Muscle of back (tissue), 3 donors: ENCODE measurements at regions not wholly inside any gene's neighbourhood (a gene's known extent, or its start where the extent isn't known, plus 50 kb on each side); places are given as distances from the start of the nearest gene placed in this dataset.
A peak's percentile ranks its signal among the peaks of the same experiment; 100 is the strongest.

ENCODE experiments used
- DNase-seq, 3 donors: peaks; one replicate each; pipeline versions ENCODE4 v3.0.0 to v3.0.0-alpha.2; 2013

DNA sequence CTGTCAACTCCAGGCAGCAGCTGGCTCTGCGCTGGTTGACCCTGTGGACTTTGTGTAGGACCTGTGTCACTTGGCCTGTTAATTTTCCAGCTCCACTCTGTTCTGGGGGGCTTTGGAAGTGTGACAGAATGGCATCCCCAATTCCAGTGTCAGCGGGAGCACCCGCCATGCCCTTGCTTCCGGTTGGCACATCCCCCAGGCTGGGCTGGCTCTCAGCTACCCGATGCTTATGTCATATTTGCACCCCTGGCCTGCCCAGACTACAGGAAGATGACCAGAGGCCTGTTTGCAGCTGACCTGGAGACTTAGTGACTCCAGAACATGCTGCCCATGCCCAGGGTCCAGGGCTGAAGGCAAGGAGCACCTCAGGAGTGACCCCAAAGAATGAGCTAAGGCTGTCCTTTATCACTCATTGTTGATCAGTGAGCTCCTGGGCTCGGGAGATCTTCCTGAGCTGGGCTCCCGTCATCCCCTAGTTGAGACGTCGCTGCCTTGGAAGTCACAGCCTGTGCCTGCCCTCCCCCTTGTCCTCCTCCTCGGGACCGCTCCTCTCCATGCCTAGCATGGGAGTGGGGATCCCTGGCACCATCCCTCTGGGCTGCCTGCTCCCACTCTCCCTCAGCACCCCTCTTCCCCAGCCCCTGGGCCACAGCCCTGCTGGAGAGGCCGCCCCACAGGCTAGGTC, 163.4 kb upstream of the RTL1 start:
- DNase-seq: no peak

DNA sequence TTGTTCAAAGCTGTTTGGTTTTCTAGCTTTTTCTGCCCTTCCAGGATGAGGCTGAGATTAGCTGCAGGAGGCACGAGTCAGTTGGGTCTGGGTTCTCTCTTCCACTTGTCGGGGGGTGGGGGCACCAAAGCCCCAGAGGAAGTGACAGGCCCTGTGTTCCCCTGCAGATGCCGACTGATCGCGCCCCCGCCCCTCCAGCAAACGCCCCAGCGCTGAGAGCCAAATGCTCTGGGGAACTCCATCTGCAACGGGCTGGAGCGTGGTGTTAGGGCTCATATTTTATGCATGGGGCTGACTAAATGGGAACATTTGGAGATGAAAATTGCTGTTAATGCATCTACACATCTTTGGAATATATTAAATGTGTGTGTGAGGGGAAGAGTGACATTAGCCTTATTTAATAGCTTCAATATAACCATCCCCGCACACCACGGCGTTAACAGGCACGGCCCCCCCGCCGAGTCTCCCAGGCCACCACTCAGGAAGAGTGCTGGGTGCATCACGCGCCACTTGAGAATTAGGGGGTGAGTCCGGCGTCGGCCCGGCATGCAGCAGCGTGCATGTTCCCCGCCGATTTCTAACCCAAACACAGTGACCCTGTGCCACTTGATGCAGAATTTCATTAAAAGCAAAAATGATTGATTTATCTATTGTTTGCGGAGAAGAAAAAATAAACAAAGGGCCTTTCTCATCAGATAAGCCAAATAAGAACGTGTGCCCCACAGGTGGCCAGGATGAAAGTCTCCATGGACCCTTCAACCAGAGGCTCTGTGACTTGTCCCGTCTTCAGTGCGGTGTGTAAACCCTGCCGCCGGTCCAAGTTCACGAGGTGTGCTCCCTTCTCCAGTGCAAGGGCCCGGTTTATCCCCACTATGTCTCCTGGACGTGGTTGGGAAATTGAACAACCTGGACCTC, 165.0 kb upstream of the RTL1 start:
- DNase-seq: no peak

DNA sequence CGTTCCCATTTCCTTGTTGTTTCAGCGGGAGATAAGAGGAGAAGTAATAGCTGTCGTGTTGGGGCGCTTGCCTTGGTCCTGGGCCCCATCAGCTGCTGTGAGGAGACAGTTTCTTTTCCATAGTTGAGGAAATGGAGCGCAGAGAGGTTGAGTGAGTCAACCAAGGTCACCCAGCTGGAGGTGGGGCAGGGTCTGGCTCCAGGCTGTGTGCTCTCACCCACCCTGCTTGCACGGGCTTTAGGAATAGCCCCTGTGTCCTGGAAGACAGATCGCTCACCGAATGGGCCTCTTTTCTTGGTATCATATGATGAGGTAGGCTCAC, 165.7 kb upstream of the RTL1 start:
- DNase-seq: peak in 1 of 3 donors; percentile 4

DNA sequence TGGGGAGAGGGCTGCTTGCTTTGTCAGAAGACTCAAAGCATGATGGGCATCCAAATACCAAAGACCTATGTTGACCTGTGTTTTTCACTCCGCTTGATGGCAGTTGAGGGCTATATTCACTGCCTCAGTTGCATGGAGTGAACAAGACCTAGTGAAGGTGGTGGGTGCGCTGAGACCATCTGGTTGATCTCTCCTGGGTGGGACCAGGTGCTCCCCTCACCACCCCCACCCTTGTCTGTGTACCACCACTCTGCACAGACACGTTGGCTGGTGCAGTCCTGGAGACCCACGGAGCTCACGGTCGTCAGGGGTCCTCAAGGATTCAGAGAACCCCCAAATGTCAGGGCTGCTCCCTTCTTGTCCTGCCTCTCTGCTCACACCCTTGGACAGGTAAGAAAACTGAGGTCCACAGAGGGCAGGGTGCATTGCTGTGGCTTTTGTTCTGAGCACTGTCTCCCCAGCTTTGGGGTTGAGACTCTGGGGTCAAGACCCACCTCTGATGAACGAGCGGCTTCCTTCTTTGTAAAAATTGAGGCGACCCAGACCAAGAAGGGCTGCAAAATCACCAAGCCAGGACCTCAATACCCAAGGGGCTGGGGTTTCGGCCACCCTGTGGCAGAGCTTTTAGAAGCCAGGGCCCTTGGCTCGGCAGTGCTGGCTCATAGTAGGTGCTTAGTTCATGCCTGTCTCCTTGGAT, 166.3 kb upstream of the RTL1 start:
- peak in 1 of 3 donors; percentile 1 for DNase-seq

DNA sequence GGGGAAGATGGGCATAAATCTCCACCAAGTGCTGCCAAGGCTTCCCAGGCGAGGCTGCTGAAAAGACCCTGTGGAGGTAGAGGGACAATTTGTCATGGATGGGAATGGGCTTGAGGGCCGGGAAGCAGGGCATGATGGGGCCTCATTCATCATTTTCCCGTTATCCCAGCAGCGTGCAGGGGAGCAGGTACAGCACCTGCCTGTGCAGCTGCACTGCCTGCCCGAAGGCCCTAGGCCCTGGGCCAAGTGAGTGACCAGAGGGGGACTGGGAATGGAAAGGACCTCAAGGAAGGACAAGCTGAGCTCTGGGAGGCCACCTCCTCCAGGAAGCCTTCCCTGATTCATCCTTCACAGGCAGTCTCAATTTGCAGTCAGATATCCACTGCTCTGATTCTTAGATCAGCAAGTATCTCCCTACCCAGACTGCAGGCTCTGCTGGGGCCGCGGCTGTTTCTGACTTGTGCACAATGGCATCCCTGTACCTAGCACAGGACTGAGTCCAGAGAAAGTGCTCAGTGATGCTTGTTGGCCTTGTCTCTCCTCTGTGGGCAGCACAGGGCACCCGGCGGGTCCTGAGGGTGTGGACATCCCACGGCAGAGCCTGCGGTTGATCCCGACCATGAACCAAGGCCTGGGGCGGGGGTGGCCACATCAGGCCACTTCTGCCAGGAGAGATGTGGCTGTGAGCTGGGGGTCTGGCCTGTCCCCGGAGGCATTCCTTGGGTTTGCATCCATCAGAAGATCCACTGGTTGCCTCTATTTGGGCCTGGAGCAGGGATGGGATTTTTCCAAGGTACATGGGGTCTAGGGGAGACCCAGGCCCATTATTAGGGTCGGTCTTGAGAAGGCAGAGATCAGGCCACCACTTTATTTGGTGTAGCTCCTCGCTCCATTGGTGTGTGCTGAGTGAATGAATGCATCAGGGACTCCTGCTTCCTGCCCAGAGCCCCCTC, 167.3 kb upstream of the RTL1 start:
- DNase-seq: peak in 1 of 3 donors; percentile 22

DNA sequence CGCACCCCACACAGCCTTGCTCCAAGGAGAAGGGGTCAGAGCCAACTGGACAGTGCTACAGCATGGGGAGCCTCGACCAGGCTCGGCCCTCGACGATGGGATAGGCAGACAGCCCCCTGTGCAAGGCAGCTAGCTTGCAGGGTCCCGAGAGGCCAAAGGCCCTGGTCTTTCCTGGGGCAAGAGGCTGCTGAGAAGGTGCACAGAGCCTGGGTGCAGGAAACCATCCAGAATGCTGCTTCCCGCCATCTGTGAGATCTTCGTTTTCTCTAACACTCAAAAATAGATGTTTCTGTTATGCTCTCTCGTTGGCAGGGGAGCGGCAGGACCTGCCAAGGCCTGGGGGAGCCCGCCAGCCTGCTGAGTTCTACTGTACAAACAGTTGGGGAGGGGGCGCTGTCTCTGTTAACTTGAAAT, 168.0 kb upstream of the RTL1 start:
- DNase-seq: peak in 1 of 3 donors; percentile 41

DNA sequence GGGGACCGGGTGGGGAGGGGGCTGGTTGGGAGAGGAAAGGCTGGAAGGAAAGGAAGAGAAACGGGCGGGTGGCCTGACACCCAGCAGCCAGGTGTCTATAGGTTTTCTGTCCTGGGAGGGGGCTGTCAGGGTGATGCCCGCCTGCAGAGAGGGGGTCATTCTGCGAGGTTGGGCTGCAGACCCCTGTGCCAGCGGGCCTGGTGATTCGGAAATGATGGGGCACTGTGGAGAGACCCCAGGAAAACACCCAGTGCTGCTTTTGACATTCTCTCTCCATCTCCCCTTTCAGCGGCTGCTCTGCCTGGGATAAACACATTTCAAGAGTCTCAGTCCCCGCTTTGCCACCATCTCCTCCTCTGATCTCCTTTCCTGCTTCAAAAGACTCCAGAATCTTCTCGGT, 168.5 kb upstream of the RTL1 start:
- DNase-seq: no peak

DNA sequence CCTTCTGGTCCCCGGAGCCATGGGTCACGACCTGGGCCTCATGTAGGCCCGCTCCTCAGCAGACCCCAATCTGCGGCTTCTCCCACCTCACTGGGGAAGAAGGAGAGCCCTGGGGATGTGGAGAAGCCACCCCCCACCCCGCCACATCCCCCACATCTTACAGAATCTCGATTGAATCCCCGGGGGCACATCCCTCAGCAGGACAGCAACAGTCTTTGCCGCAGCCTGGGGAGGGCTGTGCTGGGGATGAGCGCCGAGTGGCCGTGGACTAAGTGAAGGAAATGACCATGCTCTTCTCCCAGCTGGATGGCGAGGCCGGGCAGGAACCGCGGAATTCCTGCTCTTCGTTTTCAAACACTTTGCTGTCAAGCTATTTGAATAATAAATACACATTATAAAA, 169.0 kb upstream of the RTL1 start:
- DNase-seq: no peak

DNA sequence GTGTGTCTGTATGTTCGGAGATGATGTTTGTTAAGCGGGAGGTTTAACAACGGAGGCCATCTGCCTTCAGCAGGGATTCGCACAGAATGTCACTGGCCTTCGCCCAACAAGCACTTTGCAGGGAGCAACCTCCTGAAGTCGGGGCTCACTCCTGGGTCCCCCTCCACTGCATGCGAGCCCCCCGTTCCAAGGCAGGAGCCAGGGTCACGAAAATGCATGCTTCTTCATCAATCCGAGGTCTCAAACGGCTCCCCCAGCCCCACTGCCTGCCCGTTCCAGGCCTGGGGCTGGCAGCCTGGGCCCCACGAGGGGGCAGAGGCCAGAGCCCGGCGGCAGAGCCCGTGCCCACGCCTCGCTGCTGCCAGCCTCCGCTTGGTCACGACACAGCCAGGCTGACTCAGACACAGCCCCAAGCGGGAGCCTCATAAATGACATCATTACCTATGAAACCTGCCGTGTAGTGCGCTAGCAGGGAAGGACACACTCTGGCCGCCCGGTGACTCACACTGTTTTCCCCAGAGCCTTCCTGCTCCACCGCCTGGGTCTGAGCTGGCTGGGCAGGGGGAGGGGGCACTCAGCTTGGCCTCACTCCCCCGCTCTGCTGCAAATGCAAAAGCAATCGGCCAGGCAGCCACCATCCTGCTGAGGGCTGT, 169.5 kb upstream of the RTL1 start:
- DNase-seq: peak in 2 of 3 donors; percentile 62 to 88

DNA sequence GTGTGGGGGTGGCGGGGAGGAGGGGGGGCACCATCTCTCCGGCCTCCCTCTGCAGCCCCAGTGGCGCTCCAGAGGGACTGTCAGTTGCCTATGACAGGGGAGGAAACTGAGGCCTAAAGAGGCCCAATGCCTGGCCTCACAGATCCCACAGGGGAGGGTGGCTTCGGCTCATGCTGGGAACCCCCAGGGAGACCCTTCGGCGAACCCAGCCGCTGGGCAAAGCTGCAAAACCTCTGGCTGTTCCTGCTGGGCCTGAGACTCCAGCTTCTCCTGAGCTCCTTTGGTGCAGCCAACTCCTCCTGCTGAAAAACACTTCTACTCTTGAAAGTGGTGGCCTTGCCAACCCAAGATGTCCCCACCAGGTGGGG, 170.1 kb upstream of the RTL1 start:
- peak in 1 of 3 donors; percentile 17 for DNase-seq

DNA sequence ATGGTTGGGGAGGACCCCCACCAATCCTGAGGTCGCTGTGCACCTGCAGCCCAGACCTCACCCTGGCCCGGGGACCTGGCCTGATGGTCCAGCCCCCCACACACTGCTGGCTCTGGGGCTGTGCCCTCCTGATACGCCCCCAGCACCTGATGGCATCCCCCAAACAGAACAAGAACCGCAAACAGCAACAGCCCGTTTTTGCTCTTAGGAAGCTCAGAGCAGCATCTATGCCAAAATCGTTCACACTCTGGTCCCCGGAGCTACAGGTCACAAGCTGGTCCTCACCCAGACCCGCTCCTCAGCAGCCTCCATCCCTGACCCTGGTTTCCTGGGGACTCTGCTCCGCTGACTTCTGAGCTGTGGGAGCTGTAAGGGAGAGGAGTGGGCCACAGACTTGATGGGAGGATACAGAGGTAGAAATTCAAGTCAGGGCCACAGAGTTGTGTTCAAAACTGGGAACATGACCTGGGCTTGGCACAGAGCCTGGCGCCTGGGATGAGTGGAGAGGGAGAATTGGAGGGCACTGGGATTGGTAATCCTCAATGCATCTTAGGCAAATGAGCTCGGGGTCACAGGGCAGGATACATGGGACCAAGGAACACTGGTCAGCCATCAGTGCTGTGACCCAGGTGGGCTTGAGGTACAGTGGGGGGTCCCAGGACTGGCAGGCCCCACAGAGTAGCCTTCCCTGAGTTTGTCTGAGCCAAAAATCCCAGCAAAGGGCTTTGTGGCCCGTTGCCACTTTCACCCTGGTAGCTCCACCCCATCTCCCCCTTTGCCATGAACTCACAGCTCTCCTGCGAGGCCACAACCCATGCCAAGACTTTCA, 170.9 kb upstream of the RTL1 start:
- peak in 1 of 3 donors; percentile 8 for DNase-seq

DNA sequence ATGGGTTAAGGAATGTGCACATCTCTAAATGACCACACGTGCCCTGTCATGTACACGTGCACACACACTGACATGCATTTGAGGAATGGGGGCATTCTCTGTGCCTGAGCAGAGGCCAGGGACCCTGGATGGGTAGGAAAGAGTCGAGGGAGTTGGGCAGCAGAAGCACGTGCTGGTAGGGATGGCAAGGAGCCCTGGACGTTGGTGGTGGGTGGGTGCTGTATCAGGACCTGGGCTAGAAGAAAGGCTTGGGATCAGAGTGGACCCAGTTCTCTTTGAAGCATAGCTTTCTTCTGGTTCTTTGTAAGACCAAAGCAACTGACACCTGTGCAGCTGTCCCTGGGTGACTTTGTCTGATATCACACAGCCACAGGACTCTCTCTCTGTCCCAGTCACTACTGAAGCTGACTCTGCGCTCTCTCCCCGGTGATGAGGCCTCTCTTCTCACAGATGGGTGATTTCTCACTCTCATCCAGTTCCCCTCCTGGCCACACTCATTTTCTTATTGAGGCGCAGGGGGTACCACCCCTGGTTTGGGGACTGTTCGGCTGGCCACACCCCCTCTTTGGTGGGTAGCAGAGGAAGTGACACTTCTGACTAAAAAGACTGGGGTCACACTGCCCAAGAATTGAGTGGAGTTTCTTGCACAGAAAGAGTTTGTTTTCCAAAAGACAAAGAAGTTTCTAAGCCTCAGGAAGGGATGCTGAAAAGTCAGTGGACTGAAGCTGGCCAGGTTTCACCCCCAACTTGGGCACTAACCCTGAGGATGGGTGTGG, 171.7 kb upstream of the RTL1 start:
- no peak for DNase-seq

DNA sequence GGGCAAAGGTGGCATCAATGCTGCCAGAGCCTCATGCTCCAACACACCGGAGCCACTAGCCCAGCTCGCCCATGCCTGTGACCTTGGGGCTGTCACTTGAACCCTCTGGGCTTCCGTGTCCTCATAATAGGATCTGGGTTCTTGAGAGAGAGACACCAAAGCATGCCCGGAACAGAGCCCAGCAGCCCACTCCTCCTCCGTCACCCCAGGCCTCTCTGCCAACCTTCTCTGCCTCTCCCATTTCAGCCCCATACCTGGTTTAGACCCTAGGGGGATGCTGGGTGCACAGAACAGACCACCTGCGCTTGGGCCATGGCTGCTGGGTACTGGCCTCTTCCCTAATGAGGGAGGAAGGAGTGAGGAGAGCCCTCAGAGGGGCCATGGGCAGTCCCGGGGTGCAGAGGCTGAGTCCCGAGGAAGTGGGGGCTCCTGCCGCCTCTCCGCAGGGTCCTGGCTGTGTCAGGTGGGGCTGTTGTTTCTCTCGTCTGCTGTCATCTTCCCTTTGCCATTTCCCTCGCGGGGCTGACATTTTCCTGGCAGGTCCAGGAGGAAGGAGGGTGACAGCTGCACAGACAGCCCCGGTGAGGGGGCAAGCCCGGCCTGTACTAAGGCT, 172.4 kb upstream of the RTL1 start:
- DNase-seq: no peak

DNA sequence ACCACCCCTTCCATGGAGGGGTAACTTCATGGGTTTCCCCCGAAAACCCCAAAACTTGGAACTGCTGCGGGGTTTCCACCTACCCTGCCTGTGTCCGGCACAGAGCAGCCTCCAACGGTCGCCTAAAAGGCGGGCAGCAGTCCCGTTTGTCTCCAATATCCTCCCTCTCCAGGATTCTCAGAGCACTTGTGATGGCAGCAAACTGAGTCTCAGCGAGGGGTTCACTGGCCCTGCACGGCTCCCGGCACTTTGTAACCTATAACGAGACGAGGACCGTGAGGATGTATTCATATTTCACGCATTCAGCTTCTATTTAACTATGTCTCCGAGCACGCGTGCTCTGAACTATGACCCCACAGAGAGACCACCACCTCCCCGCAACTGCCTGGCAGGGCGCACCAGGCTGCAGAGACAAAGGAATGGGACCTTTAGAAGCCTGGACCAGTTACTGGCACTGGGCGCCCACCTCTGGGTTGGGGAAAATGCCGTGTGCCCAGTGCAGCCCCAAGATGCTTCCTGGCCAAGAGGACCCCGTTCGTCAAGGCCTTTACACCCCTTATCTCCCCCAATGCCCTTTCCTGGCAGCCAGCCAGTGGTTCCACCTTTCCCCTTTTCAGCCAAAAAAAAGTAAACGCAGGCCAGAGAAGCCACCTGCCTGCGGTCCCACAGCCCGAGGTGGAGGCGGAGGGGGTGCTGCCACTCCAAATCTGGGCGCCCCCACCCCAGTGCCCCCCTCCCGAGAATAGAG, 173.1 kb upstream of the RTL1 start:
- no peak for DNase-seq

DNA sequence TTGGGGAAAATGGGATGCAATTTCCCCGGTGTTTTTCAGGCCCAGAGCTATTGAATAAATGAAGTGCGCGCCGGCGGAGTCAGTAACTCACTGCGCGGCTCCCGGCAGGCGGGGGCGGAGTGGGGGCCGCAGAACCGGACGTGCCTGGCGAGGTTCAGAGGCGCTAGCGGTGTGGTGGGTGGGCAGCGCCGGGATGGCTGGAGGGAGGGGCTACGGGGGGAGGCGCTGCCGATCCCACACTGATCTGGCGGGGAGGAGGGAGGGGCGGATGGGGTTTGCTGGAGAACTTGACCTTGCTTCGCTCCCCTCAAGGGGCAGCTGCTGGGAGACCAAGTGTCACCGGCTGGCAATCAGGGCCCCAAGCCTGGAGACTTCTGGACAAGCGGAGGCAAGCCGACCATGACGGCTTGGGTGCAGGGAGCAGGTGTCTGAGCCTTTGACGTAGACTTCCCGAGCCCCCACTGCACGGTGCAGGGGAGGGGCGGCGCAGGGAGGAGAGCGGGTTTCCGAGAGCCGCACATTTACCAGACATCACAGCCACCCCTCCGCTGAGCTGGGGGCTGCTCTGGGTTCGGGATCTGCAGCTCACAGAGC, 174.1 kb upstream of the RTL1 start:
- peak in 2 of 3 donors; percentile 31 to 70 for DNase-seq

DNA sequence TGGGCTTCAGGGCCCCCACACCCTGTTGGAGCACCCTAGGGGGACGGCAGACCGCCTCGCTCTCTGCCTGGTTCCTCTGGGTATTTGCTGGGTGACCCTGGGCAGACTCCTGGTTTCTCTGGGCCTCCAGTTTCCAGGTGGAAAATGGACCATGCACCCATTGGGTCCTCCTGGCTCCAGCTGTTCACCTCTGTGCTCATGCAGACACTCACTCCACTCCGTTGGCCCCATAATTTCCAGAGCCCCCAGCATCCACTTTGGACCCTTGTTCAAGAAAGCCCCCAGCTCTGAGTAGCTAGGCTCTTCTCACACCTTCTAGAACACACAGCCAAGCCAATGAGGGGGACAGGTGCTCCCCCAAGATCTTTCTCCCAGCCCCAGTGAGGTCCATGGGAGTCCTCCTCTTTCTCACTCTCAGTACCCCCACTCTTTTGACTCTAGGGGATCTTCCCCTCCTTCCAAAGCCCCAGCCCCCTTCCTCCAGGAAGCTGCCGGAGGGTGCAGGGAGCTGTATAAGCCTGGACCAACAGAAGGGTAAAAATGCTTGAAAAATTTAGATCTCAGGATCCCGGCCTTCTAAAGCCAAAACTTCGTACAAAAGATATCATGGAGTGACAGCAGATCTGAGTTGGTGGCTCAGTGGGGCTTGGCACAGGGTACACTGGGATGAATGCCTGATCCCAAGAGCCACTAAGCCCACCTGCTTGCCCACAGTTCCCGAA, 174.8 kb upstream of the RTL1 start:
- DNase-seq: no peak

DNA sequence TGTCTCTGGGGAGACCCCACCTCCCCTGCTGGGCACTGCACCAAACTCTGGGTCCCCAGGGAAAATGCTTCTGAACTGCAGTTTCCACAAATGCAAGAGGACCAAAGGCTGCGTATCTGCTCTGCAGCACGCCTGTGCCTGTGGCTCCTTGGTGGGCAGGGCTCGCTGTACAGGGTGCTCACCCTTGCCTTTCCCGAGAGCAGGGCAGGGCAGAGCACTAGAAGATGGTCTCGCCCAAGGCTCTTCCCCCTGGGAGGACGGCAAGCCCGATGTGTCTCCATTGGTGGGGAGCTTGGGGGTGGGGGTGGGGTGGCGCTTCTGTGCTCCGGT, 175.3 kb upstream of the RTL1 start:
- no peak for DNase-seq
